ENCODE measurements at regions not wholly inside any gene's neighbourhood (a gene's known extent, or its start where the extent isn't known, plus 50 kb on each side); places are given as distances from the start of the nearest gene placed in this dataset.

DNA sequence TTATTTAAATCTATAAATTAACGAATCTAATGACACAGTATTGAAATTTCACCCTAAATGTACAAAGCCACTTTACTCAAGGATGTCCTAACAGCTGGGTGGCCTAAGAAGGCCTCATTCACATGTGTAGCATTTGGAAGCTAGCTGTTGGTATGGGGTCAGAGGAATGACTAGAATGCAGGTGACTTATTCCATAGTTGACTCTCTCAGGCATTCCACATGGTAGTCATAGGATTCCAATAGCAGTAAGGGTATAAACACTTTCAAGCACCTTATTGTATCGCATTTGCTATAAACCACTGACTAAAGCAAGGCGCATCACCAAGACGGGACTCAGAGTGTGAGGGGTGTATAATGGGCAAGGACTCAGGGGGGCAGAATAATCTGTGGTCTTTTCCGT lies 294.8 kb upstream of the EPHA3 start:
- H3K4me1 ChIP-seq, result no peaks in the 10 kb centered on the region
- DNase-seq, result no peak
- H3K9me3 ChIP-seq, result no peaks in the 10 kb centered on the region
- H3K36me3 ChIP-seq, result no peaks in the 10 kb centered on the region
- no peaks in the 10 kb centered on the region for H3K27me3 ChIP-seq
- H3K27ac ChIP-seq, result no peak overlapping the region
- no peak for TF ChIP-seq POLR2A (IDR thresholded peaks at IDR 0.05)
- TF ChIP-seq, protein P1, sequence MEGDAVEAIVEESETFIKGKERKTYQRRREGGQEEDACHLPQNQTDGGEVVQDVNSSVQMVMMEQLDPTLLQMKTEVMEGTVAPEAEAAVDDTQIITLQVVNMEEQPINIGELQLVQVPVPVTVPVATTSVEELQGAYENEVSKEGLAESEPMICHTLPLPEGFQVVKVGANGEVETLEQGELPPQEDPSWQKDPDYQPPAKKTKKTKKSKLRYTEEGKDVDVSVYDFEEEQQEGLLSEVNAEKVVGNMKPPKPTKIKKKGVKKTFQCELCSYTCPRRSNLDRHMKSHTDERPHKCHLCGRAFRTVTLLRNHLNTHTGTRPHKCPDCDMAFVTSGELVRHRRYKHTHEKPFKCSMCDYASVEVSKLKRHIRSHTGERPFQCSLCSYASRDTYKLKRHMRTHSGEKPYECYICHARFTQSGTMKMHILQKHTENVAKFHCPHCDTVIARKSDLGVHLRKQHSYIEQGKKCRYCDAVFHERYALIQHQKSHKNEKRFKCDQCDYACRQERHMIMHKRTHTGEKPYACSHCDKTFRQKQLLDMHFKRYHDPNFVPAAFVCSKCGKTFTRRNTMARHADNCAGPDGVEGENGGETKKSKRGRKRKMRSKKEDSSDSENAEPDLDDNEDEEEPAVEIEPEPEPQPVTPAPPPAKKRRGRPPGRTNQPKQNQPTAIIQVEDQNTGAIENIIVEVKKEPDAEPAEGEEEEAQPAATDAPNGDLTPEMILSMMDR (IDR thresholded peaks at IDR 0.05), result no peak
- no peak overlapping the region for H3K4me3 ChIP-seq

DNA sequence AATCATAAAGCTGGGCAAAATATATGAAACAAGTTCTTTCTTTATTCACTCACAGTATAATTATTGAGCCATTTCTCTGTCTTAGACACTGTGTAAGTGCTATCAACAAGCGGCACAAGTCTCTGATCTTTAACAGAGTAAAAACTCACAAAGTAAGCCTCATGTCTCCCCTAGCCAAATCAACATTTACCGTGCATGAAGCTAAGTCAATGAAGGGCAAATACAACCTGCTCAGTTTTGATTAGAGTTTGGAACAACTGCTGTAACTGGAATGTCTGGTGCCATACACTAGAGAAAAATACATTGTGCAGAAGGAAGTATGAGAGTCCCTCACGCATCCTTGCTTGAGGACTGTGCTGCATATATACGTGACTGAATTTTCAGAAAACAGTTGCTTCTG lies 291.0 kb upstream of the EPHA3 start:
- Histone ChIP-seq H3K27ac (no peak overlapping the region), H3K36me3 (no peaks in the 10 kb centered on the region), H3K9me3 (no peaks in the 10 kb centered on the region), H3K27me3 (no peaks in the 10 kb centered on the region), H3K4me3 (no peak overlapping the region), H3K4me1 (no peaks in the 10 kb centered on the region)
- no peak for DNase-seq
- TF ChIP-seq POLR2A (IDR thresholded peaks at IDR 0.05), result no peak
- TF ChIP-seq, protein P1 (IDR thresholded peaks at IDR 0.05), result no peak

DNA sequence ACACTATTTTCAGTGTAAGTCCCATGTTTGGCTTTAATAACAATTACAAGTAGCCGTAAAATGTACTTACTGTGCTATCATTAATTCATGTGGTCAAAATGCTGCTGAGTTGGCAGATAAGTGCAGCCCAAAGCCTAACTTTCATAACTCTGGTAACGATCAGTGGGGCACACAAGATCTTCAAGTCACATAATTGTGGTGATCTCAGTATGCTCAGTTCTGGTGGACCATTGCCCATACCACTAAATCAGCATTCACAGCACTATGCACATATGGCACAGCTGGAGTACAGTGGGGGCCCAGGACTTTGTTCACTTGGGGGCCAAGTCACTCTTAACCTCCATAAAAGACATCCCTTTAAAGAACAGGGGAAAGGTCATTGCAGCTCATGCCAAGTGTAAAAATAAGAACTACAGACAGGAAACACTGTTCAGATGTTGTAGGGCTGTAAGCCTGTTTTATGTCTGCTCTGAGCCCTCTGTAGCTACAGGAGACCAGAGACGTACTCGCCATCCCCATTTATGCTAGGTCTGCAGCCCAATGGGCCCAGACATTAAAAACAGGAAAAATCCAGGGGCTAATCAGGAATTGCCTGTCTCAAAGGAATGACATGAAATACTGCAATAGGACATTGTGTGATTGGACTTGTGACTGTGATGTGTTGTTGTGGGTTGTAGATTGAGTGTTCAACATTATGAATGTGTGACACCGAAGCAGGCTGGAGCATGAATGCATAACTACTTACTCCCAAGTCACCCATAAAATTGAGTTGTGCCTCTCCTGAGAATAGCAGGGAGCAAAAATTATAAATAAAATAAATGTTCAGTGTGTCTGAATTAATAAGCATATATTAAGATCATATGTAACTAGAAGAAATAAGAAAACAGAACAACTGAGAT lies 282.5 kb upstream of the EPHA3 start:
- DNase-seq, result no peak
- H3K27ac ChIP-seq, result no peak overlapping the region

DNA sequence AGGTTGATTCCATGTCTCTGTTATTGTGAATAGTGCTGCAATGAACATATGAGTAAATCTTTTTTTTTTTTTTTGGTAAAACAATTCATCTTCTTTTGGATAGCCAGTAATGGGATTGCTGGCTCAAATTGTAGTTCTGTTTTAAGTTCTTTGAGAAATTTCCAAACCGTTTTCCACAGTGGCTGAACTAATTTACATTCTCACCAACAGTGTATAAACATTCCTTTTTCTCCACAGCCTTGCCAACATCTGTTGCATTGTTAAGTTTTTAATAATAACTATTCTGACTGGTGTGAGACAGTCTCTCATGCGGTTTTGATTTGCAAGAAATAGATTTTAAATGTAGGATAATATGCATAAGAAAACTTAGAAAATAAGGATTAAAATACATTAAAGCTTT lies 279.0 kb upstream of the EPHA3 start:
- DNase-seq, result no peak
- TF ChIP-seq POLR2A (IDR thresholded peaks at IDR 0.05), result no peak
- TF ChIP-seq, protein P1 (IDR thresholded peaks at IDR 0.05), result no peak
- no peaks in the 10 kb centered on the region for H3K9me3 ChIP-seq
- H3K27ac ChIP-seq, result no peak overlapping the region
- no peaks in the 10 kb centered on the region for H3K36me3 ChIP-seq
- H3K27me3 ChIP-seq, result no peaks in the 10 kb centered on the region
- no peaks in the 10 kb centered on the region for H3K4me1 ChIP-seq
- no peak overlapping the region for H3K4me3 ChIP-seq

More for the DNA sequence above, 282.5 kb upstream of the EPHA3 start:
- Histone ChIP-seq H3K36me3 (no peaks in the 10 kb centered on the region), H3K9me3 (no peaks in the 10 kb centered on the region), H3K4me3 (no peak overlapping the region), H3K4me1 (no peaks in the 10 kb centered on the region), H3K27me3 (no peaks in the 10 kb centered on the region)
- TF ChIP-seq, protein P1 (IDR thresholded peaks at IDR 0.05), result no peak
- no peak for TF ChIP-seq POLR2A (IDR thresholded peaks at IDR 0.05)

DNA sequence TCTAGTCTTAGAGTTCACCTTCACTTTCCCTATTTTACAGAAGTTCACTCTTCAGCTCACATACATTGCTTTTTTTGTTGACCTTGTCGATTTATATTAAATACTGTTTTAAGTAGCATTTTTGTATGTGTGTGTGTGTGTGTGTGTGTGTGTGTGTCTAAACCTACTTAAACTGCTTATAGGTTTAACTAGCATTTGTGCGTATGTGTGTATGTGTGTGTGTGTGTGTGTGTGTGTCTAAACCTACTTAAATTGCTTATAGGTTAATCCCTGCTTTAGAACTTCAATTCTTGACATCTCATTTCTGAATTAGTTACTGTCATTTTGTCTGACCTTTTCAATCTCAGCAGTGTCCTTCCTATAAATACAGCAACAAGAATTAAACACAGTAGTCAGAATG lies 254.8 kb upstream of the EPHA3 start:
- no peak overlapping the region for H3K4me3 ChIP-seq
- H3K27ac ChIP-seq, result no peak overlapping the region
- no peaks in the 10 kb centered on the region for H3K9me3 ChIP-seq
- no peaks in the 10 kb centered on the region for H3K36me3 ChIP-seq
- H3K27me3 ChIP-seq, result no peaks in the 10 kb centered on the region
- no peak for DNase-seq
- no peak for TF ChIP-seq POLR2A (IDR thresholded peaks at IDR 0.05)
- TF ChIP-seq, protein P1 (IDR thresholded peaks at IDR 0.05), result no peak
- no peaks in the 10 kb centered on the region for H3K4me1 ChIP-seq
